T-helper 1 cell treated with Interleukin-12 subunit alpha and Interleukin-12 subunit beta and Interleukin-4 antibody, amounts not matched to agents 30 μg/mL and 1 μg/mL, for 36 hours (primary cell): ENCODE measurements at regions not wholly inside any gene's neighbourhood (a gene's known extent, or its start where the extent isn't known, plus 50 kb on each side); places are given as distances from the start of the nearest gene placed in this dataset.

Experiments
- H3K27ac Mint-ChIP-seq: one replicate; pipeline ENCODE4 v1.8.0; 2021; ENCODE audit warnings: mild to moderate bottlenecking, mixed read lengths
- H3K27me3 Mint-ChIP-seq: one replicate; pipeline ENCODE4 v1.8.0; 2021; ENCODE audit warnings: low read depth, mixed read lengths
- H3K36me3 Mint-ChIP-seq: one replicate; pipeline ENCODE4 v1.8.0; 2021; ENCODE audit warnings: low read depth, mixed read lengths
- H3K4me1 Mint-ChIP-seq: one replicate; pipeline ENCODE4 v1.8.0; 2021; ENCODE audit warnings: low read depth, mixed read lengths
- H3K4me3 Mint-ChIP-seq: one replicate; pipeline ENCODE4 v1.8.0; 2021; ENCODE audit warnings: mild to moderate bottlenecking, moderate library complexity, mixed read lengths
- H3K9me3 Mint-ChIP-seq: one replicate; pipeline ENCODE4 v1.8.0; 2021; ENCODE audit warnings: mixed read lengths

DNA sequence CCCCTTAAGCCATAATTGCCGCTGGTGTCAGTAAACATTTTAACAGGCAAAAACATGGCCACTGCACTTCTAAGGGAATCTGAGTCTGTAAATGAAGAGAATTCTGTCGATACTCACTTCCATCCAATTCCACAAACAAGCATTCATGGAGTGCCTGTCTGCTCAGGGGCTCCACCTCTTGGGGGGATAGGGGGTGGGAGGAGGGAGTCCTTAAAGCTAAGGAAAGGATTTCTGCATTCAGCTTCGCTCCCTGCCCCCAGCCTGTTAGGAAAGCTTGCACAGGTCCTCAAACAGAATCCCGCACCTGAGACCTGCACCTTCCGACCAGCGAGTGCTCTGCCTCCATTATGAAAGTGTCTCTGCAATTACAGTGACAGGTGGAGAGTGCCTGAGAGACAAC lies 130.2 kb upstream of the KIT start:
- no peak overlapping the region for H3K27ac Mint-ChIP-seq
- H3K9me3 Mint-ChIP-seq, result no peaks in the 10 kb centered on the region
- no peak overlapping the region for H3K4me3 Mint-ChIP-seq
- no peaks in the 10 kb centered on the region for H3K27me3 Mint-ChIP-seq
- H3K36me3 Mint-ChIP-seq, result no peaks in the 10 kb centered on the region
- H3K4me1 Mint-ChIP-seq, result no peaks in the 10 kb centered on the region

DNA sequence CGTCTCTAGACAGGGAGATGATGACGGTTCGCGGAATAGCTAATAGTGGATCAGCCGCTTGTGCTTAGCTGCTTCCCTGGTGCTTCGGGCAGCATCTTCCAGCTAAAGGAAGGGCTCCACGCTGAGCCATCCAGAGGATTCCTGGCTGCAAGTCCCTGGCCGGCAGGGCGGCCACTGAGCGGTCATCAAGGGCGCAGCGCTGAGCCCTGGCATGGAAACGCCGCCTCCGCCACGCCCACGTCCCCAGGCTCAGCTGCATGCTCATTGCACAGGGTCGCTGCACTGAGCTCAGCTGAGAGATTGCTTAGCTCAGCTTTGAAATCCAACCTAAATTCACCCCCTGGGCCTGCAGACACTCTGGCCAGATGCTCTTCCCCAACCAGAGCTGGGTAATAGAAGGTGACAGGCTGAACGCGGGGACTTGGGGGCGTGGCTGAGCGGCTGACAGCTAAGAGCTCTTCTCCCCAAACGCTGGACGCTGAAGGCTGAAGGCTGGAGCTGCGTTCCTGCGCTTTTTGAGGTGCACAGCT lies 118.2 kb upstream of the KIT start:
- no peaks in the 10 kb centered on the region for H3K36me3 Mint-ChIP-seq
- H3K27me3 Mint-ChIP-seq, result peaks cover 3% of the 10 kb centered on the region
- H3K4me3 Mint-ChIP-seq, result peak overlapping the region; percentile 17

DNA sequence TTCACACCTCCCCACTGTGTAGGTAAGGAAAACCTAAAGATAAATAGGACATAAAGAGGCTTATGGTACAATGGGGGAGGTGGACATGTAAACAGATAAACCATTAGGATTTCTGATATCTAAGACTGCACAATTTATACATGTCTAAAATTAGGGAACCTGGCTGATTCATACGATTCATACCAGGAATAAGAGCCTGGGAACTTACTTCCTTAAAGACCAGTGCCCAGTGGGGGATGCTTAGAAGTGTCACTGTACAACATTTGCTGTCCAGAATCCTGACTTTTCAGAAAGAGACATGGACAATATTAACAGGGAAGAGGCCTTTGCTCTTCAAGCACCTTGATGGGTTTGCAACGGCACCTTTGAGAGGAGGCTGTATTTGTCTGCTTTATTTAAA lies 116.8 kb upstream of the KIT start:
- Mint-ChIP-seq H3K9me3 (no peaks in the 10 kb centered on the region), H3K4me1 (no peaks in the 10 kb centered on the region), H3K27me3 (peaks cover 3% of the 10 kb centered on the region), H3K36me3 (no peaks in the 10 kb centered on the region), H3K4me3 (no peak overlapping the region), H3K27ac (no peak overlapping the region)

More for the DNA sequence above, 118.2 kb upstream of the KIT start:
- no peaks in the 10 kb centered on the region for H3K9me3 Mint-ChIP-seq
- no peak overlapping the region for H3K27ac Mint-ChIP-seq
- H3K4me1 Mint-ChIP-seq, result no peaks in the 10 kb centered on the region

DNA sequence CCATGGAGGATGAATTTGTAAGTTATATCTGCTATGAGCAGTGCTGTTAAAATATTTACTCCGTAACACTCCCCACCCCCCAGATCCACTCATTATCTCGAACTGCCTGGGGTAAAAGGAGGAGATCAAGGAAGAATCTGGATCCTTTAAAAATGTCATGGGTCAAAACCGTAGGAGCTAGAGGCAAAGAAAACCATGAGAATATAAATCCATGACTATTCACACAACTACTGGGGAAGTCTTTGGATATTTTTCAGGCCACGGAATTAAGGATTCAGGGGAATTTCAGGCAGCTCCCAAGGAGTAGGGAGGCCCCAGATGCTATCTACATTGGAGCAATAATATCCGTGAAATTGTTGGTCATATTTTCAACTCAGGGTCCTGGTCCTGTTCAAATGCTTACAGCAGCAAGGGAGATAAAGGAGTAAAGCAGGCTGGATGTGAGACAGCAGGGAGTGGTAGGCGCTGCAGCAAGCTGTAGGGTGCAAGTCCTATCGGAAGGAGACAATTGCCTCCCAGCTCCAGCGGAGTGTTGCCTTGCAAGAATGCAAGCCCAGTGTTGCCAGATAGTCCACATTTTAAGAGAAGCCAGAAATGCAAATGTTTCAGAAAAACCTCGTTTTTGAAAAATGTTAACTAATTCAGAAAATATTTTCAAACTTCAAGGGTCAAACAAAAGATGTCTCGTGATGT lies 116.2 kb upstream of the KIT start:
- no peaks in the 10 kb centered on the region for H3K36me3 Mint-ChIP-seq
- no peak overlapping the region for H3K27ac Mint-ChIP-seq
- no peaks in the 10 kb centered on the region for H3K4me1 Mint-ChIP-seq
- H3K27me3 Mint-ChIP-seq, result peaks cover 3% of the 10 kb centered on the region
- H3K4me3 Mint-ChIP-seq, result no peak overlapping the region
- no peaks in the 10 kb centered on the region for H3K9me3 Mint-ChIP-seq

DNA sequence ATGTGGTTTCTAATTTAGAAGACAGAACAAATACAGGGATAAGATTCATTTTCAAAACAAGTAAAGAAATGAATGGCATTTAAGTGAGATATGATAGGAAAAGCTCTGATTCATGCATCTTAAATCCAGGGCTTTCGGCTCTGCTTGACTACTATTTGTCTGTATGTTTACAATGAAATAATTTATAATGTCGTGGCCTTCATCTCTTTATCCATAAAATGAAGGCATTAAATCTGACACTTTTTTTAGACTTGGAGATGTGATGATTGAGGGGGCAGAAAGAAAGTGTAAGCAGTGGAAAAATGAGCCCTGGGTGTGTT lies 115.7 kb upstream of the KIT start:
- H3K27ac Mint-ChIP-seq, result no peak overlapping the region
- no peaks in the 10 kb centered on the region for H3K4me1 Mint-ChIP-seq
- H3K36me3 Mint-ChIP-seq, result no peaks in the 10 kb centered on the region
- no peaks in the 10 kb centered on the region for H3K9me3 Mint-ChIP-seq
- H3K4me3 Mint-ChIP-seq, result no peak overlapping the region
- H3K27me3 Mint-ChIP-seq, result peaks cover 3% of the 10 kb centered on the region

DNA sequence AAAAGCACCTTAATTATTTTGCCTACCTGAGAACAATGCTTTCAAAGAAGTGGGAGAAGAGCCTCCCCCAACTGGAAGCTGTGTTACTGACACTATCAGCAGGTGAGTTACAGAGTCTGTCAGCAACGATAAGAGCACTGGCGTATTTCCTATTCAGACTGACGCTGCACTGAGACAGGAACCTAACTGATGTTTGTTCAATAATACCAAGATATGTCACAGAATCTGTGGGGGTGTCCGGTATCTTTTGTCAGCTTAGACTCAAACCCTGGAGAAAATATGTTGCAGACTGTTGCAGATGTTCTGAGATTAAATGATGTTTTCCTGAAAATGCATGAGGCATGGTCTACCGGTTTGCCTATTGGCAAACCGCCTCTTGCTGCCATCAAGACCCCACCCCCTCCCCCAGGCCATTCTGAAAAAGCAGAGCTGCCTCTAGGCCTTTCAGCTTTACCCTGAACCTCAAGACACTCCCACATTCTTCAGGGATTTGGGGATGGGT lies 115.2 kb upstream of the KIT start:
- no peaks in the 10 kb centered on the region for H3K9me3 Mint-ChIP-seq
- no peak overlapping the region for H3K4me3 Mint-ChIP-seq
- H3K36me3 Mint-ChIP-seq, result no peaks in the 10 kb centered on the region
- H3K27me3 Mint-ChIP-seq, result peaks cover 3% of the 10 kb centered on the region
- peaks cover 3% of the 10 kb centered on the region for H3K4me1 Mint-ChIP-seq
- no peak overlapping the region for H3K27ac Mint-ChIP-seq

DNA sequence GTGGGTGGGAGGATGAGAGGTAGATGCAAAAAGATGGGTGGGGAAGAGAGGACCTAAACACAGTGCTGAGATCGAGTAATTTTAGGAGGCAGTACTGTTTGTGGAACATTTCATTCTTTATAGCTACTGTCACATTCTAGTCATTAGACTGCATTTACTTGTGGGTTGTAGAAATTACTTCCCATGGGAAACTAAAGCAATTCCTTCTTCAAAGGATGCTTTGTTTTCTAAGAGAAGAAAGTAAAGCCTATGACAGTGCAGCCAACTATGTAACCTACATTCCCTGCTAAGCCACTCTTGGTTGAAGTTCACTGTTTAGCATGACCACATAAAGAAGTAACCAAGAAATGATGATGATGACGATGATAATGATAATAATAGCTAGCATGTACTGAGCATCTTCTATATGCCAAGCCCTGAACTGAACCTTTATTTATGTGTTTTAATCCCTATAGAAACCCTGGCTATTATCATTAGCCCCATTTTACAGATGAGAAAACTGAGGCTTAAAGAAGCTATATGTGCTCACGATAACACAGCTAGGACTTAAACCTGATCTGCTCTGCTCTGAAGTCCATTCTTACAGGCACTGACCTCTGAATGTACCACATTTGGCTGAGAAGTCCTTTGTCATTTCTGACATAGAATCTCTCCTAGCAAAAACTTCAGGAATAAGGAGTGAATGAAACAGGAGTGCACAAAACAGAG lies 114.5 kb upstream of the KIT start:
- Mint-ChIP-seq H3K4me1 (peaks cover 6% of the 10 kb centered on the region), H3K27me3 (peaks cover 3% of the 10 kb centered on the region), H3K27ac (no peak overlapping the region), H3K4me3 (no peak overlapping the region), H3K9me3 (no peaks in the 10 kb centered on the region), H3K36me3 (no peaks in the 10 kb centered on the region)

DNA sequence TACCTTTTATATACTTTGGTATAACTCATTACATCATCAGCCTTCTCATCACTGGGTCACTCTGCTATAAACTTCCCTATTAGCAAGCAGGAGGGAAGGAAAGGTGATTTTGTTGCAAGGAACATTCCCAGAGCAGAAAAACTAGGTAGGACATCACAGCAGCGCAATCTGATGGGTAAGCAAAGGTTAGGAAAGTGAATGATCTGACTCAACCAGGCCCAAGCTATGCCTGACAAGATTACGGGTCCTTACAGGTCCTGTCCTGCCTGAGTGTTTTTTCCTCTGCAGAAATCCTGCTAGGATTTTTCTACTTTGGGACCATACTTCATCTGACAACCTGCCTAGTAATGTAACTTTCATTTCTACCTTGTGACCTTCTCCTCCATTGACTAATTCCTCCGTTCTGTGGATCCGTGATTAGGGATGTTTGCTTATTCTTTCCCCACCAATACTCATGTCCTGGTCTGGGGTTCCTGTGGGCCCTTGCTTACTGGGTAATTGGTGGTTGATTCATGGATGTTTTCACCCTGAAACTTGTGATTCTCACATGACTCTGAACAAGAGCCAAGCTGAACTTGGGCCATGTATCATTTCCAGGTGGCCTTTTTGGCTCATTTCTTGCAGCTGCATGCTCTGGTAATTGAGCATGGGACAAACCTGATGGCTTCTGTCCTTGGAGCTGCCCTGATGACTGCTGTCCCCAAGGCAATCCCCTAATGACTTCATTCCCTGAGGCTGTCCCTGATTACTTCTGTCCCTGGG lies 111.9 kb upstream of the KIT start:
- Mint-ChIP-seq H3K4me1 (peaks cover 6% of the 10 kb centered on the region), H3K27me3 (no peaks in the 10 kb centered on the region), H3K27ac (no peak overlapping the region), H3K4me3 (no peak overlapping the region), H3K9me3 (no peaks in the 10 kb centered on the region), H3K36me3 (no peaks in the 10 kb centered on the region)

DNA sequence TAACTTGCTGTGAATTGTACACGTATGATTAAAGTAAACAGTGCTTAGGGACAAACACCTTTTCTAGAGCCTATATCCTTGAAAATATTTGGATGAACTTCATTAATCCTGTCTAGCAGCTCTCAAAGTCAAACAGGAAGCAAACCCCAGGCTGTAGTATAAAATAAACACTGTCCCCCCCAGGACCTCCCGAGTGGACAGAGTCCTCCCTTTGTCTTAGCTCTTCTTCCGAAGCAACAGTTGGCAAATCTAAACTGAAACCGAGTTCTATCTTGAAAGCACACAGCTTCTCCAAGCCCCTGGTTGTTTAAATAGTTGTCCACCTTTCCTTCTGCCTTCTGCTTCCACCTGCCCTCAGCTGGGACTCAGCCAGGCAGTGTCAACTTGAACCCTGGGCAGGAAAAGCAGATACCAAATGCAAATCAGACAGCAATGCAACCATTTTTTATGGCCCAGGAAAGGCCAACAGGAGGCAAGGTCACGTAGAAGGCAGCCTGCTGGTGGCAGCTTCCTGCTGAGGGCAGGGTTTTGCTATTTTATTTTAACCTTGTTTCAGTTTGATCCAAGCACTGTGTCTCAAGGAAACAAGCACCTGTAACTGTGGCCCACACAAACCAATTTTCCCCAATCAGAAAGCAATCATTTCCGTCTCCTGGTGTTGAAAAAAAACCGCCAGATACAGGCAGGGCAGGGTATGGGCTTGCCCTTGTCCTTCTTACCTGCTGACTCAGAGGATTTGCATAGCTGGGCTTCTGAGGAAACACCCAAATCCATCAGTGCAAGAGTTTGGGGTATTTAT lies 110.3 kb upstream of the KIT start:
- H3K27ac Mint-ChIP-seq, result peak overlapping the region; percentile 52
- no peak overlapping the region for H3K4me3 Mint-ChIP-seq
- no peaks in the 10 kb centered on the region for H3K9me3 Mint-ChIP-seq
- no peaks in the 10 kb centered on the region for H3K27me3 Mint-ChIP-seq
- H3K4me1 Mint-ChIP-seq, result peaks cover 6% of the 10 kb centered on the region
- no peaks in the 10 kb centered on the region for H3K36me3 Mint-ChIP-seq

DNA sequence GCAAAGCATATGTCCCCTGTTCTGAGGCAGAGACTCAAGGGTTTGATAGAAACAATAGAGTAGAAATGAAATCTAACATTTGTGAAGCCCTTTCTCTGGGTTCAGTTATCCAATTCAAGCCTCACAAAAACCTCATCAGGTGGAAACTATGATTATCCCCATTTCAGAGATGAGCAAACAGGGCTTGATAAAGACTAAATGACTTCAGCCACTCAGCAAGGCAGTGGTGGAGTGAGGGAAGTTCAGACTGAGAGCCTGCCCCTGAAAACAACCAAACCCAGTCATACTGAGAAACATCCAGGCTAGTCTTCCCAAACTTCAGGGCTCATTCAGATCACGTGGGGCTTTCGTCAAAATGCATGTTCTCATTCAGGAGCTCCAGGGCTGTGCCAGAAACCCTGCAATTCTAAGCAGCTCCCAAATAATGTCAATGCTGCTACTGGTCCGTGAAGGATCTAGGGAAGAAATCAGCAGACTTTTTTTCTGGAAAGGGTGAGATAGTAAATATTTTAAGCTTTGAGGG lies 109.6 kb upstream of the KIT start:
- Mint-ChIP-seq H3K4me1 (peaks cover 6% of the 10 kb centered on the region), H3K27me3 (no peaks in the 10 kb centered on the region), H3K36me3 (no peaks in the 10 kb centered on the region), H3K9me3 (peaks cover 2% of the 10 kb centered on the region), H3K4me3 (no peak overlapping the region), H3K27ac (peak overlapping the region; percentile 52)

DNA sequence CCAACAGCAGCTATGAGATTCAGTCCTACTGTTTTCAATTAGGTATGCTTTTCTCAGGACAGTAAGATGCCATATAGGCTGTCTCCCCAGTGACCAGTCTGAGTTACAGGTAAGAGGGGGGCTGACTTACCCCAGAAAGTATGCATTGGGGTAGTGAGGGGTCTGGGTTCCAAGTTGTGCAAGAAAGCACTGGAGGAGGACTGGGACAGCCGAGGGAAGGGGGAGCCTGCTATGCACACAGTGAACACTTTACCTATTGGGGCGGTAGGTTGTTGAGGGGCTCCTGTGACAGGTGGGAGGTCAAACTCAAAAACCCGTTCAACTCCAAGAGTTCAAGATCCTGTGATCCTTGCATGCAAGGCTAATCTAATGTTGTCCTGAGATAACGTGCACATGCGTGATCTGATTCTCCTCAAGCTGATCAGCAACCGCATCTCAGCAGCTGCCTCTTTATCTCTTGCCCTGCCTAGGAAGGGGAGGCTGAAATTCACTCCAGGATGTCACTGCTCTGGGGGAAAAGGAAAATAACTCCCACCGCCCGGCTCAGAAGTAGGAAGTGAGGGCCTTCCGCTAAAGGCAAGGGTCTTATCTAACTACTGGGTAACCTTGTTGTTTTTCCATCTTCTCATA lies 108.8 kb upstream of the KIT start:
- no peaks in the 10 kb centered on the region for H3K27me3 Mint-ChIP-seq
- H3K4me1 Mint-ChIP-seq, result peaks cover 6% of the 10 kb centered on the region
- H3K4me3 Mint-ChIP-seq, result no peak overlapping the region
- peaks cover 4% of the 10 kb centered on the region for H3K9me3 Mint-ChIP-seq
- no peak overlapping the region for H3K27ac Mint-ChIP-seq
- no peaks in the 10 kb centered on the region for H3K36me3 Mint-ChIP-seq

DNA sequence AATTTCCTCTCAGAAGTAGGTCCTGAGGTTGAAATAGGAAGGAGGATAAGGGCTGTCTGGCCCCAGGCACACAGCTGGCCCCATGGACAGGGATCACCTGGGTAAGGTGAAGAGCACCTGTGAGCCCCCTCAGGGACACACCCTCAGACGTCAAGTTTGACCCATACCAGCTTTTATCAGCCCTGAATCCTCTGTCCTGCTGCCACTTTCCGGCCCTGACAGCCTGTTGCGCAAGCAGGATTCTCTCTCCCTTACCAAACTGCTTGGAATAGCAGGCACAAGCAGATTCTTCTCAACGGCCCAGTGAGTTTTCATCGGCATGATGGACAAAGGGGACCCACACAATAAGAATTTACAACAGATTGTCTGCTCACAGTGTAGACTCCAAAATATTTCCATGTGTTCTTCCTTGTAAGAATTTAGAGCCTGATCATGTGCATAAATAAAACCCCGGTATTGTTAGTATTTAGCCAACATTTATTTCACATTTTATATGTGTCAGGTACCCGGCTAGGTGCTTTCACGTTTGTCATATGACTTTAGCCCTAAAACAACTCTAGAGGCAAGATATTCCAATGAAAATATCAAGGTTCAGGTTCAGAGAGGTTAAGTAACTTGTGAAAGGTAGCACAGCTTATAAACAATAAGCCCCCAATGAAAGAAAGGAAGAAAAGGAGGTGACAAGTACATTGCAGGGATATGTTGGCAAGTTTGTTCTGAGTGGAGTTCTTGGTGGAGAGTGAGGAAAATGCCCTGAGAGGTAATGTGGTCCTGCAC lies 107.2 kb upstream of the KIT start:
- Mint-ChIP-seq H3K27me3 (no peaks in the 10 kb centered on the region), H3K9me3 (peaks cover 4% of the 10 kb centered on the region), H3K36me3 (no peaks in the 10 kb centered on the region), H3K27ac (no peak overlapping the region), H3K4me3 (no peak overlapping the region), H3K4me1 (peaks cover 6% of the 10 kb centered on the region)

DNA sequence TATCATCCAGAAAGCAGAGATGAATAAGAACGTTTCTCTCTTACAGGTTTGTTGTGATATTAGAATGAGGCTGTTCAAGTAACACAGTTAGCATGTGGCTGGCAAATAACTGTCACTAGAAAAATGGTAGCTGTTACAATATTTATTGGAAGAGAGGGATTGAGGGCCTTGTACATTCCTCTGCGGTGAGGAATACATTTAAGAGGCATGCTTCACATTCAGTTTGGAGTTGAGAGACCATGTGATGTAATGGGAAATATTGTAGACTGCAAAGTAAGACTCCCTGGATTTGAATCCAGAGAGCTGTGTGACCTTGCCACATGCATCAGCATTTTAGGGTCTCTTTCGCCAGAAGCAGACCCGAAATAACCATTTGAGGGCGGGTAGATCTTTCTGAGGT lies 104.8 kb upstream of the KIT start:
- Mint-ChIP-seq H3K4me3 (no peak overlapping the region), H3K9me3 (peaks cover 4% of the 10 kb centered on the region), H3K4me1 (peaks cover under 1% of the 10 kb centered on the region), H3K36me3 (no peaks in the 10 kb centered on the region), H3K27me3 (no peaks in the 10 kb centered on the region), H3K27ac (peak overlapping the region; percentile 18)
